A549 (cell line): ENCODE measurements at regions not wholly inside any gene's neighbourhood (a gene's known extent, or its start where the extent isn't known, plus 50 kb on each side); places are given as distances from the start of the nearest gene placed in this dataset.

ENCODE experiments used
- ATAC-seq, 2 experiments: fragments of 200-7000 bp in 1 of 2; fragments of >200 bp in 1 of 2; cut with Nextera tagmentation in 1 of 2; cut with Tn5 transposase in 1 of 2; 3 replicates each; pipeline versions ENCODE4 v1.8.0 to v1.9.1; 2018 to 2020; ENCODE audit warnings: mild to moderate bottlenecking in 1 of 2, moderate library complexity in 1 of 2
- CTCF ChIA-PET: fragments of 300-600 bp; sonication (Branson Sonifier 250); formaldehyde crosslinking; extraction: SDS; loops from one replicate; lab custom pipeline; 2021; ENCODE audit warnings: antibody characterized with exemption, inconsistent platforms; lab: Yijun Ruan, JAX
- POLR2A ChIA-PET: fragments of 350-600 bp; formaldehyde crosslinking; extraction: SDS; loops from one replicate; lab custom pipeline; 2021; ENCODE audit warnings: antibody characterized with exemption, inconsistent platforms; lab: Yijun Ruan, JAX
- DNase-seq, 2 experiments: peaks; one replicate each; pipeline versions ENCODE4 v3.0.0 to v3.0.0-alpha.2; 2011 to 2016; ENCODE audit warnings: low read depth in 1 of 2, low spot score in 1 of 2
- FAIRE-seq: peaks from 2 replicates; lab custom pipeline; 2011; peaks lifted over from hg19 to GRCh38; lab: Jason Lieb, UNC
- H3K27ac ChIP-seq, 2 experiments: fragments of >200 bp; sonication (Bioruptor Twin); formaldehyde crosslinking; 3 replicates each; pipeline ENCODE4 v1.5.1; 2016 to 2017
- H3K4me1 ChIP-seq: fragments of >200 bp; sonication (Bioruptor Twin); formaldehyde crosslinking; 3 replicates; pipeline ENCODE4 v1.6.1; 2016
- H3K4me2 ChIP-seq: fragments of >200 bp; sonication (Bioruptor Twin); formaldehyde crosslinking; 3 replicates; pipeline ENCODE4 v1.6.1; 2016
- H3K4me3 ChIP-seq: fragments of >200 bp; sonication (Bioruptor Twin); formaldehyde crosslinking; 3 replicates; pipeline ENCODE4 v1.5.1; 2016
- H3K9me3 ChIP-seq: fragments of >200 bp; sonication (Bioruptor Twin); formaldehyde crosslinking; 3 replicates; pipeline ENCODE4 v1.6.1; 2016
- CBX2 ChIP-seq: fragments of 200-600 bp; sonication (generic); IDR thresholded peaks from 2 replicates; pipeline ENCODE4 v1.6.1; 2016; ENCODE audit warnings: low read depth, mild to moderate bottlenecking, borderline replicate concordance
- EP300 ChIP-seq, 2 experiments: fragments of >200 bp; sonication (Bioruptor Twin); formaldehyde crosslinking; IDR thresholded peaks; 2 replicates in 1 of 2; 3 replicates in 1 of 2; pipeline ENCODE4 v1.6.1; 2016 to 2017
- ESRRA ChIP-seq: fragments of 150-350 bp; IDR thresholded peaks from 2 replicates; pipeline ENCODE4 v1.6.1; 2014; ENCODE audit warnings: mild to moderate bottlenecking, low read length, borderline replicate concordance
- FOXS1 ChIP-seq: fragments of 250-450 bp; sonication (Bioruptor Pico); IDR thresholded peaks from 2 replicates; pipeline ENCODE4 v1.5.0; 2020; ENCODE audit warnings: mild to moderate bottlenecking, moderate library complexity
- GATA3 ChIP-seq: IDR thresholded peaks from 2 replicates; pipeline ENCODE4 v1.6.1; 2012; ENCODE audit warnings: borderline replicate concordance
- HOXA7 ChIP-seq: fragments of 250-450 bp; sonication (Bioruptor Pico); IDR thresholded peaks from 2 replicates; pipeline ENCODE4 v1.5.0; 2020; ENCODE audit warnings: mild to moderate bottlenecking, moderate library complexity
- KDM1A ChIP-seq: fragments of 200-600 bp; sonication (generic); IDR thresholded peaks from 2 replicates; pipeline ENCODE4 v1.6.1; 2016; ENCODE audit warnings: low read depth, mild to moderate bottlenecking
- KDM5A ChIP-seq: fragments of 200-600 bp; sonication (generic); IDR thresholded peaks from 2 replicates; pipeline ENCODE4 v1.6.1; 2016; ENCODE audit warnings: antibody characterized with exemption, mild to moderate bottlenecking
- MAZ ChIP-seq: fragments of 150-350 bp; IDR thresholded peaks from 2 replicates; pipeline ENCODE4 v1.6.1; 2014; ENCODE audit warnings: antibody characterized with exemption, low read depth, low read length, borderline replicate concordance
- NFE2L2 ChIP-seq: fragments of 150-350 bp; conservative IDR thresholded peaks from 2 replicates; pipeline ENCODE4 v1.6.1; 2014; ENCODE audit warnings: low read length
- NR3C1 ChIP-seq: fragments of >200 bp; sonication (Bioruptor Twin); formaldehyde crosslinking; IDR thresholded peaks from 3 replicates; pipeline ENCODE4 v1.6.1; 2017
- RARB ChIP-seq: fragments of 250-450 bp; sonication (Bioruptor Pico); IDR thresholded peaks from 2 replicates; pipeline ENCODE4 v1.8.0; 2021; ENCODE audit warnings: mild to moderate bottlenecking, moderate library complexity
- SREBF2 ChIP-seq: fragments of 450-650 bp; IDR thresholded peaks from 2 replicates; pipeline ENCODE4 v1.6.1; 2014; ENCODE audit warnings: mild to moderate bottlenecking, moderate library complexity
- ZFP36 ChIP-seq: fragments of 450-650 bp; IDR thresholded peaks from 2 replicates; pipeline ENCODE4 v1.6.1; 2014; ENCODE audit warnings: borderline replicate concordance; ENCODE audit not compliant: partially characterized antibody
- WGBS: methylation state at CpG from one replicate; pipeline ENCODE4 v1.1.6; 2017; ENCODE audit errors: missing lambda C conversion rate; 5-methylcytosine and 5-hydroxymethylcytosine counted together
- TF ChIP-seq, protein P1 (sequence below): fragments of 200-600 bp; sonication (generic); IDR thresholded peaks from 2 replicates; pipeline ENCODE4 v1.6.1; 2016; ENCODE audit warnings: antibody characterized with exemption, mild to moderate bottlenecking, moderate library complexity
- TF ChIP-seq, protein P2 (sequence below): fragments of 250-450 bp; sonication (Bioruptor Pico); IDR thresholded peaks from 2 replicates; pipeline ENCODE4 v1.5.0; 2021; ENCODE audit warnings: mild to moderate bottlenecking, moderate library complexity, borderline replicate concordance
- TF ChIP-seq, protein P3 (sequence below): fragments of 150-350 bp; IDR thresholded peaks from 2 replicates; pipeline ENCODE4 v1.6.1; 2014; ENCODE audit warnings: low read depth, mild to moderate bottlenecking, low read length
- TF ChIP-seq, protein P4 (sequence below): fragments of 450-650 bp; IDR thresholded peaks from 2 replicates; pipeline ENCODE4 v1.6.1; 2014; ENCODE audit warnings: antibody characterized with exemption

DNA sequence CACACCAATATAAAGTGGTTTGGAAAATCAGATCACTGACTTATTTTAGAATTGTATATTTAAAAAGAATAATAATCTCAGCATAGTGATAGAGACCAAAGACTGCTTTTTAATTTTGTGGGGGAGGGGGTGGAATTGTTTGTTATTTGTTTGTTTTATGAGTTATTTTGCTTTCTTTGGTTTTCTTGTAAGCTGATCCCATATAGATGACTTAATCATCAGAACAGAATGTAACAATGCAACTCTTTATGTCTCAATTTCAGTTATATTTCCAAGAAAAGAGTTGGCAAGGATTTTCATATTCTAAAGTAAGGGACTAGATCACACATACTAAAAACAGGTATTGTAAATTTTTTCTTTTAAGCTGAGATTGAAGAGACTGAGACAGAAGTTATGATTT, 984.9 kb downstream of the TLE4 start (continued):
- TF ChIP-seq, protein P1, sequence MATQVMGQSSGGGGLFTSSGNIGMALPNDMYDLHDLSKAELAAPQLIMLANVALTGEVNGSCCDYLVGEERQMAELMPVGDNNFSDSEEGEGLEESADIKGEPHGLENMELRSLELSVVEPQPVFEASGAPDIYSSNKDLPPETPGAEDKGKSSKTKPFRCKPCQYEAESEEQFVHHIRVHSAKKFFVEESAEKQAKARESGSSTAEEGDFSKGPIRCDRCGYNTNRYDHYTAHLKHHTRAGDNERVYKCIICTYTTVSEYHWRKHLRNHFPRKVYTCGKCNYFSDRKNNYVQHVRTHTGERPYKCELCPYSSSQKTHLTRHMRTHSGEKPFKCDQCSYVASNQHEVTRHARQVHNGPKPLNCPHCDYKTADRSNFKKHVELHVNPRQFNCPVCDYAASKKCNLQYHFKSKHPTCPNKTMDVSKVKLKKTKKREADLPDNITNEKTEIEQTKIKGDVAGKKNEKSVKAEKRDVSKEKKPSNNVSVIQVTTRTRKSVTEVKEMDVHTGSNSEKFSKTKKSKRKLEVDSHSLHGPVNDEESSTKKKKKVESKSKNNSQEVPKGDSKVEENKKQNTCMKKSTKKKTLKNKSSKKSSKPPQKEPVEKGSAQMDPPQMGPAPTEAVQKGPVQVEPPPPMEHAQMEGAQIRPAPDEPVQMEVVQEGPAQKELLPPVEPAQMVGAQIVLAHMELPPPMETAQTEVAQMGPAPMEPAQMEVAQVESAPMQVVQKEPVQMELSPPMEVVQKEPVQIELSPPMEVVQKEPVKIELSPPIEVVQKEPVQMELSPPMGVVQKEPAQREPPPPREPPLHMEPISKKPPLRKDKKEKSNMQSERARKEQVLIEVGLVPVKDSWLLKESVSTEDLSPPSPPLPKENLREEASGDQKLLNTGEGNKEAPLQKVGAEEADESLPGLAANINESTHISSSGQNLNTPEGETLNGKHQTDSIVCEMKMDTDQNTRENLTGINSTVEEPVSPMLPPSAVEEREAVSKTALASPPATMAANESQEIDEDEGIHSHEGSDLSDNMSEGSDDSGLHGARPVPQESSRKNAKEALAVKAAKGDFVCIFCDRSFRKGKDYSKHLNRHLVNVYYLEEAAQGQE: no peak
- no peak for TF ChIP-seq RARB (CRISPR knock-in tag)

GRCh38 chr9:80555782-80556325, 984.1 kb downstream of the TLE4 start:
- DNase-seq: no peak
- no peak for TF ChIP-seq CBX2
- TF ChIP-seq KDM1A: no peak
- TF ChIP-seq GATA3: no peak
- no peak for TF ChIP-seq MAZ
- no peak for TF ChIP-seq NR3C1
- TF ChIP-seq, all 56 proteins: peak for 0
- H3K27ac ChIP-seq: no peak overlapping the region
- 32% methylated on average over 2 of the region's 2 CpGs for WGBS
- H3K4me3 ChIP-seq: no peak overlapping the region
- H3K4me1 ChIP-seq: no peaks in the 10 kb centered on the region
- ATAC-seq (no peak), FAIRE-seq (no peak)
- POLR2A ChIA-PET: no interaction called here
- no peaks in the 10 kb centered on the region for H3K9me3 ChIP-seq
- H3K4me2 ChIP-seq: no peak overlapping the region
- CTCF ChIA-PET: no interaction called here

- Histone ChIP-seq H3K4me1 (no peaks in the 10 kb centered on the region), H3K9me3 (no peaks in the 10 kb centered on the region), H3K4me2 (no peak overlapping the region), H3K27ac (no peak overlapping the region), H3K4me3 (no peak overlapping the region)
- no peak for ATAC-seq
- no peak for FAIRE-seq
- TF ChIP-seq KDM5A: no peak
- TF ChIP-seq SREBF2: no peak
- no peak for TF ChIP-seq ESRRA
- TF ChIP-seq, protein P2, sequence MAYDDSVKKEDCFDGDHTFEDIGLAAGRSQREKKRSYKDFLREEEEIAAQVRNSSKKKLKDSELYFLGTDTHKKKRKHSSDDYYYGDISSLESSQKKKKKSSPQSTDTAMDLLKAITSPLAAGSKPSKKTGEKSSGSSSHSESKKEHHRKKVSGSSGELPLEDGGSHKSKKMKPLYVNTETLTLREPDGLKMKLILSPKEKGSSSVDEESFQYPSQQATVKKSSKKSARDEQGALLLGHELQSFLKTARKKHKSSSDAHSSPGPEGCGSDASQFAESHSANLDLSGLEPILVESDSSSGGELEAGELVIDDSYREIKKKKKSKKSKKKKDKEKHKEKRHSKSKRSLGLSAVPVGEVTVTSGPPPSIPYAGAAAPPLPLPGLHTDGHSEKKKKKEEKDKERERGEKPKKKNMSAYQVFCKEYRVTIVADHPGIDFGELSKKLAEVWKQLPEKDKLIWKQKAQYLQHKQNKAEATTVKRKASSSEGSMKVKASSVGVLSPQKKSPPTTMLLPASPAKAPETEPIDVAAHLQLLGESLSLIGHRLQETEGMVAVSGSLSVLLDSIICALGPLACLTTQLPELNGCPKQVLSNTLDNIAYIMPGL (CRISPR knock-in tag): no peak
- ChIA-PET POLR2A (no interaction called here), CTCF (no interaction called here)
- DNase-seq: no peak
These were observed 983.1 kb downstream of the TLE4 start for GRCh38 chr9:80554856-80555255.

- TF ChIP-seq NFE2L2 (no peak), EP300 (IDR thresholded peaks at IDR 0.05) (no peak), HOXA7 (CRISPR knock-in tag) (no peak), GATA3 (no peak), RARB (CRISPR knock-in tag) (no peak), ZFP36 (no peak), FOXS1 (CRISPR knock-in tag) (no peak)
- TF ChIP-seq, protein P3, sequence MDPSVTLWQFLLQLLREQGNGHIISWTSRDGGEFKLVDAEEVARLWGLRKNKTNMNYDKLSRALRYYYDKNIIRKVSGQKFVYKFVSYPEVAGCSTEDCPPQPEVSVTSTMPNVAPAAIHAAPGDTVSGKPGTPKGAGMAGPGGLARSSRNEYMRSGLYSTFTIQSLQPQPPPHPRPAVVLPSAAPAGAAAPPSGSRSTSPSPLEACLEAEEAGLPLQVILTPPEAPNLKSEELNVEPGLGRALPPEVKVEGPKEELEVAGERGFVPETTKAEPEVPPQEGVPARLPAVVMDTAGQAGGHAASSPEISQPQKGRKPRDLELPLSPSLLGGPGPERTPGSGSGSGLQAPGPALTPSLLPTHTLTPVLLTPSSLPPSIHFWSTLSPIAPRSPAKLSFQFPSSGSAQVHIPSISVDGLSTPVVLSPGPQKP: no peak
- TF ChIP-seq, protein P4, sequence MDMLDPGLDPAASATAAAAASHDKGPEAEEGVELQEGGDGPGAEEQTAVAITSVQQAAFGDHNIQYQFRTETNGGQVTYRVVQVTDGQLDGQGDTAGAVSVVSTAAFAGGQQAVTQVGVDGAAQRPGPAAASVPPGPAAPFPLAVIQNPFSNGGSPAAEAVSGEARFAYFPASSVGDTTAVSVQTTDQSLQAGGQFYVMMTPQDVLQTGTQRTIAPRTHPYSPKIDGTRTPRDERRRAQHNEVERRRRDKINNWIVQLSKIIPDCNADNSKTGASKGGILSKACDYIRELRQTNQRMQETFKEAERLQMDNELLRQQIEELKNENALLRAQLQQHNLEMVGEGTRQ: no peak
- no peaks in the 10 kb centered on the region for H3K4me1 ChIP-seq
- FAIRE-seq: no peak
- ChIA-PET POLR2A (no interaction called here), CTCF (no interaction called here)
- 38% methylated on average over 3 of the region's 3 CpGs for WGBS
- no peak for ATAC-seq
- no peak overlapping the region for H3K4me3 ChIP-seq
- no peak overlapping the region for H3K4me2 ChIP-seq
- H3K27ac ChIP-seq: no peak overlapping the region
- no peak for DNase-seq
- H3K9me3 ChIP-seq: no peaks in the 10 kb centered on the region
These were observed 982.5 kb downstream of the TLE4 start for GRCh38 chr9:80554301-80554700.
